GM18873 (cell line): ENCODE measurements at regions not wholly inside any gene's neighbourhood (a gene's known extent, or its start where the extent isn't known, plus 50 kb on each side); places are given as distances from the start of the nearest gene placed in this dataset.
"Not testable (repeated sequence)": the region's sequence is repeated elsewhere in the genome, so short reads cannot be mapped to it uniquely, and the experiment has no call there.

Experiments
- ATAC-seq: cut with Tn5 transposase; IDR thresholded peaks from one replicate; pipeline ENCODE4 v1.9.1; 2021; ENCODE audit warnings: mild to moderate bottlenecking, moderate library complexity, moderate number of reproducible peaks; ENCODE audit not compliant: unreplicated experiment, low FRiP score

DNA sequence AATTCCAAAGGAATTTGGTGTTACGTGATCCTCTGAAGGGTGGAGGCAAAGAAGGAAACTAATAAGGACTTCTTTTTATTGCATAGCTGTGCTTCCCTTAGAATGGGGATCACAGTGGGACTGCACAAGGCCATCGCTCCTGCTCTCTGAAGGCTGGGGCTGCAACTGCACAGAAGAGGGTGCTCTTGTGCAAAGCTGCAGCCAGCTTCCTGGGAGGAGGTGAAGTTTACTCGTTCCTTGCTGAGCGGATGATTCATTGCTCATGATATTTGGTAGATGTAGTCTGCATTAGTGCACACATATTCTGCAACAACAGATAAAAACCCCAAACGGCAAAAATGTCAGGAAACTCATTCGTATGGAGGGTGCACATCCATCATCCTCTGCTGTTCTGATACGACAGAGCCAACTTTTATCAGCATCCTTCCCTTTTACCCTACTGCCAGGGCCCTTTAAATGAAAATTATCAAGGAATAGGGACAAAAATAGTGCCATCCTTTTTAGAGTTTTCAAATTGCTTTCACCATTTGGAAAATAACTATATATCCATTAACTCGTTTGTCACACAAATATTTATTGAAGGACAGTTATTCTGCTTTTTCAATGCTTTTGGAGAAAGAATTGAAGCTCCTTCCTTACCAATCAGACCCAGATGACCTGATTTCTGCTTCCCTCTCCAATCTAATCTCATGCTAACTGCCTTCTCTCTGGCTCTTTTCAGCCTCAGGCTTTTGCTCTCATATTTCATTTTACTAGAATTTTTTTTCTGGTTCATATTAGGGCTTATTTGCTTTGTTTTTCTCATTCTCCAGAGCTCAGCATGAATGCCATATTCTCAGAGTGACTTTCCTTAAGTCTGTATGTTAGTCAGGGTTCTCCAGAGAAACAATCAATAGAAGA, 263.6 kb downstream of the DUSP10 start:
- ATAC-seq, result no peak

DNA sequence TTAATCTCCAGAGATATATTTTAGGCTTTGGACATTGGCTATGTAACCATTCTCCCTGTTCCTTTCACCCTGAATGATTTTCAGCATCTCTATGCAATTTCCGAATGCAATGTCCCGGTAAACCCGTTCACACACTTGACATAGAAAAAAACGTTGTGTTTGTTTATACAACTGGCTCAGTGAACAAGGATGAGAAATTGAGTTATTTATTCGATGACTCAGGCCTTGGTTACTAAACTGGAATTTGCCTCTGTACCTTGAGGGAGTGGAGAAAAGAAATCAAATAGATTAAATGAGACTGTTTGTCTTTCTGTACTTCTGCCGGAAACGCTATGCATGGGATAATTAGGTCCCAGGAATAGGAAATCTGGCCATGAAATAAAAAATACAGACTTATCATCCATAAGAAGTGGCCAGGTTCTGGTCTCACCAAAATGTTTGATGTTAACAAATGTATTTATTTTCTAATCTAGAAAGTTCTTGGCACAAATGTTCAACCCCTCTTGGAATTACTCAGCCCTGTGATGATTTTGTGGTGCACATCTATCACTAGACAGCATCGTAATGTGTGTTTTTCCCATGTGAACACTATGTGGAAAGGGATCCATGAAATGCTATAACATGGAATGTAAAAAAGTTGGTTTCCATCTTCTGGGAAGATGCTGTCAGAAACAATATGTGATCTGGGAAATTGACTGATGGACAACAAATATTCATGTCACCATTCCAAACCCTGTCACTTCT, 253.9 kb downstream of the DUSP10 start:
- ATAC-seq, result no peak

DNA sequence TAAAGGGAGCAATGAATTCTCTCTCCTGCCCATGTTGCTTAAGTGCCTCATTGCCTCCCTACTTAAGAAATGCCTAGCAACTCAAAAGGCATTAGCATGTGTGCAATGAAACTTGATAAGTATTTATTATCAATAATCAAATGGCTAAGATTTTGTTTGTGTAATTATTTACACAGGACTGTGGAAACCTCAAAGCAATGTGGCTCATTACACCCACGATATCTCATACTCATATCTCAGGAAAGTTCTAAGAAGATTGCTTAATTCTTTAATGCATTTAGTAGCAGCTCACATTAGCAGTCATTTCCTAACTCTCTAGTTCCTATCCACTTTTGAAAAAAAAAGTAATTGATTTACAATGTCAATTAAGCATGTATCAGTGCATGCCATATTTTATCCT, 253.3 kb downstream of the DUSP10 start:
- ATAC-seq, result no peak

DNA sequence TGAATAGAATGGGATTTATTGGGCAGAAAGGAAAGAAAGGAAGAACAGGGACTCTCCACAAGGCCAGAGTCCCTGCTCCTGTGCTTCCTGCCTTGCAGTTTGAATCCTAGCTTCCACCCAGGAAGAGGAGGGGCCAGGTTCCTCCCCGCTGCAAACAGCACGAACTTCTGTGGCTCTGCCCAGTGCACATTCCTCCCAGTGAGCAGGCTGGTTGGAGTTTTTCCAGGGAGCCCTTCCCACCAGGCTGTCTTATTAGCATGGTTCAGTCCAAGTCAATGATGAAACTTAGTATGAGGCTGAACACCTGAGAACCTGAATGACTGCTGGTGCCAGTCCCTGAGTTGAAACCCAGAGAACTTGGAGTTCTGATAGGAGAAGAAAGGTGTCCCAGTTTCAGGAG, 247.2 kb downstream of the DUSP10 start:
- no peak for ATAC-seq

DNA sequence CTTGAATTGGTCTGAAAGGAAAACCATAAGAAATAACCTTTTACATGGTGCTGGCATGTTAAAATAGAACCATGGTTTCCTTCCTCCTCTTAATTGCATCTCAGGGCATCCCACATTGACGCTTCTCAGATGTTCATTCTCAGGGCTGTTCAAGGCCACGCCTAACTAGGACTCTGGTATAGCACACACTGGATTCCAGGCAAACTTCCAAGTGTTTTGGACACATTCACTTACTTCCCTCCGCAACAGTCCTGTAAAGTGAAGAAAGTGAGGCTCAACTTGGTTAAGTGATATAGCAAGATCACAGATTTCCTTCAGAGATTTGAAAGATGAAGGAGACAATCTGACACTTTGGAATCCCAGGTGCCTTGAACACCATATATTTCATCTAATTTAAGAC, 244.8 kb downstream of the DUSP10 start:
- ATAC-seq, result no peak

DNA sequence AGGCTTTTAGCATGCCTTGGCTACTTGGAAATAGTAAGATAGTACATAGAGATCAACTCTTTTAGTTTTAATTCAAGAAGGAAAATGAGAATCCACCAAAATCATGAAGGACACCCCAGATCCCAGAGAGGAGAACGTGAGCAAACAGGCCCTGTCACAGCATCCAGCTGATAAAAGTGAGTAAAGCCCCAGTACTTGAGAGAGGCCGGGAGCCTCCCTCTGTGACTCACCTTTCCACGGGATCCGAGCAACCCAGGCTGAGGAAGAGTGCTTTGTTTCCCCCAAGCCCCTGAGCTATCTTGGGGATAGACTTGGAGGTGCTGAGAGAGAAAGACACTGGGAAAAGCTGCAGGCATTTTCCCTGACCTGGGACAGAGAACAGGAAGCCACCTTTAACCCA, 238.6 kb downstream of the DUSP10 start:
- ATAC-seq, result no peak

DNA sequence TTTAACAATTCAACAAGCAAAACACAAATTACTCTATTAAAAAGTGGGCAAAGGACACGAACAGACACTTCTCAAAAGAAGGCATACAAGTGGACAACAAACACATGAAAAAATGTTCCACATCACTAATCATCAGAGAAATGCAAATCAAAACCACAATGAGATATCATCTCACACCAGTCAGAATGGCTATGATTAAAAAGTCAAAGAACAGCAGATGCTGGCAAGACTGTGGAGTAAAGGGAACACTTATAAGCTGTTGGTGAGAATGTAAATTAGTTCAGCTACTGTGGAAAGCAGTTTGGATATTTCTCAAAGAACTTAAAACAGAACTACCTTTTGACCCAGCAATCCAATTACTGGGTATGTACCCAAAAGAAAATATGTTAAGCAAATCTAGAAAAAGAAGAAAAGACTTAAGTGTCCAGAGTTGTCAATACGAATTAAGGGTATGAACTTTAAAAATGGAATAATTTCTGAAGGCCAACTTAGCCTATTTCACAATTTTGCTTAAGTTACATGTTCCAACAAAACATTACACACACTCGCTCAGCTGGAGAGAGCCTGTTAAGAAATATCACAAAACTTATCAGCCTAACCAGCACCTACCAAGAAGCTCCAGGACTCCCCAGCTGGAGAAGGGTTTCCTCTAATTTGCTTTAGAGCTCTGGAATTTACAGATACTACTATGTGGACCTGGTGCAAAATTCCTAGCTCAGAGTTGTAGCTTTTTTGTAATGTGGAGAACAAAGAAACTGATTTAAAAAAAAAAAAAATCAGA, 232.1 kb downstream of the DUSP10 start:
- ATAC-seq, result no peak

DNA sequence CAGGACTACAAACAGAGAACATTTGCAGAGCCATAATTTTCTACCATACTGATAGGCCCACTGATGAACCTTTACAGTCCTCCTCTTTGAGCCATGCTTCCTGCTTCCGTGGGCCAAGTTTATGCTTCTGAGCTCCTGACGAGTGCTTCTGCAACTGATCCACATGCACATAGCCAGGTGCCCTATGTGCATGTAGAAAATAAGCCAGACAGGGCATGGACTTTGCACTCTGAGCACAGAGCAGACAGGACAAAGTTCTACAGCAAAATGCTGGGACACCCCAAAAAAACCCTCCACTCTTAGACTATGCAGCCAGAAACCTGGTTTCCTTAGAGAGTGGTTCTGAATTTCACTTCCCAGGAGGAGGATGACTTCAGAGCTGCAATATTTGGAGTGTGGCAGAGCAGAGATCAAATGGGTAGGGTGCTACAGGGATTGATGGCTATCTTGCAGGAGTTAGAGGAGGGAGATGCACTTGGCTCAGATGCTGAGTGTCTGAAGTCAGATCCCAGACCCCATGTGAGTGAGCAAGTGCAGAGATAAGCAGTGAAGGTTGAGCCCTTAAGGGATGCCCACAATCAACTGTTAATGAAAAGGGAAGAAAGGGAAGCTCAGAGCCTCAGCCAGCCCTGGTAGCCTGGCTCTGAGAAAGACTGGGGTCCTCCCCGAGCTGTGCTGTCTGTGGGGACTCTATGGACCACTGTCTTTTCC, 230.9 kb downstream of the DUSP10 start:
- ATAC-seq, result no peak

DNA sequence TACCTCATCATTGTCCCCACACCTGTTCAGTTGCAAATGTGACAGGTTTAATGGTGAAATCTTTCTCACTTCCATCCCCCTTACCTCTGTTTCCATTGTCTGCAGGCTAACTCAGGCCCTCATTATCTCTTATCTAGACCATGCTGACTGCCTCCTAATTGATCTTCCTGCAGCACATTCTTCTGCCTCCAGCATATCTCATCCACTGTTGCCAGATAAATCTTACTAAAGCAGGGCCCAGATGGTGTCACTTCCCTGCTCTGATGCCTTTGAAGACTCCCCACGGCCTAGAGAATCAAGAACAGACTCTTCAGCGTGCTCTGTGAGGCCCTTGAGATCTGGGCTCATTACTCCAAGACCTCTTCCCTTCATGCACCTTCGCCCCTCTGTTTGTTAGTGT, 230.1 kb downstream of the DUSP10 start:
- ATAC-seq, result no peak

DNA sequence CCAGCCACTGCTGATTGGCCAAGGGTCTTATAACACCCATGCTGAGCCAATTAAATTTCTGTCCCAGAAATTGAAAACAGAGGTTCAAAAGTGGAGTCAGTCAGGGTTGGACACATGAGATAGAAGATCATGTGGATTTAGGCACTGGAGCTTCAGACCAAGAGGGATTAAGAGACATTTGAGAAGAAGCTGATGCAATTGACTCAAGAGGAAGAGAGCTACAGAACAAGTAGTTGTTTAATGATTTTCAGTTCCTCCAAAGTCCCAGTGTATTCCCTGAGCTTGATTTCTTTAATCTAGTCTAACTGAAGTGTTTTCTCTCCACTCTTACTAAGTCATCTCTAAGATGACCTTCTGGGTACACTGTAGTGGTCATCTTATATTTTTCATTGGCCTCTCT, 227.1 kb downstream of the DUSP10 start:
- no peak for ATAC-seq

DNA sequence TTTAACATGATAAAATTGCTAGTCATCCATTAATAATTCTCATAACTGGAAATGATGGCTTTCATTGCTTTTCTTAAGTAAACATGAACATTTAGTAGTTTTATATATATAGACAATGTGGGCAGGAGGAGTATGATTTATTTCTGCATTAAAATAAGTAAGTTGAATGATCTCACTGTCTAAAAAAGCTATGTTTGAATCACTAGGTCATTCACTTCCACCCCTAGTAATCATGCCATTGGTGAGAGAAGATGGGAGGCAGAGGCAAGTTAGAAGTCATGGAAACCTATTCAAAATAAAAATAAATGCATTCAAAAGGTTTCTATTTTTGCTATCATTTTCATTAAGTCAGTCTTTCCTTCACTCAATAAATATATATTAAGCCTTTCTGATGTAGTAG, 226.4 kb downstream of the DUSP10 start:
- ATAC-seq, result no peak

DNA sequence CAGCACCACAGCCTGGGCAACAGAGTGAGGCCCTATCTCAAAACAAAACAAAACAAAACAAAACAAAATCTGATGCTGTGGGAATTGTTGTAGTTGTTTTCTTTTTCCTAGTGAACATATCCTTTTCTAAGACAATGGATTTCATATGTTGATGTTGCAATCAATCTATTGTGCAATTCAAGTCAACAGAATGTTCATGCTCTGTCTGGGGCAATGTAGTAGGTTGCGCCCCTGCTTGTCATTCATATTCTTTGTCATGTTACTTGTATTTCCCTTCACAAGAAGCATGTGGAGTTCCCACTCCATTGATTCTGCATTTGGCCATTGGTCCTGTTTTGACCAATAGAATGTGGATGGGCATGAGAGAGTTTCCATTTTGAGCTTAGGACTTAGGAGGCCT, 223.9 kb downstream of the DUSP10 start:
- no peak for ATAC-seq

DNA sequence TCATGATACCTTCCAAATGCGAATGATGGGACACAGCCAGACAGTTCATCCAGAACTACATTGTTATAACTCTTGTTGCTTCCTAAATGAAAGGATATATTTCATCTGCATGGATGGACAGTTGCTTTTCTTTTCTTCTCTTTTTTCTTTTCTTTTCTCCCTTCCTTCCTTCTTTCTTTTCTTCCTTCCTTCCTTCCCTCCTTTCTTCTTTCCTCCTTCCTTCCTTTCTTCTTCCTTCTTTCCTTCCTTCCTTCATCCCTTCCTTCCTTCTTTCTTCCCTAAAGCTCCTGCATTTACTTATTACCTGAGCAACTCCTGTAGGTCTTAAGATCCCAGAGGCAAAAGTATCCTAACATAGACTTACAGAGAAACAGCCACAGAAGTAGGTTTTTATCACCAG, 221.6 kb downstream of the DUSP10 start:
- no peak for ATAC-seq

DNA sequence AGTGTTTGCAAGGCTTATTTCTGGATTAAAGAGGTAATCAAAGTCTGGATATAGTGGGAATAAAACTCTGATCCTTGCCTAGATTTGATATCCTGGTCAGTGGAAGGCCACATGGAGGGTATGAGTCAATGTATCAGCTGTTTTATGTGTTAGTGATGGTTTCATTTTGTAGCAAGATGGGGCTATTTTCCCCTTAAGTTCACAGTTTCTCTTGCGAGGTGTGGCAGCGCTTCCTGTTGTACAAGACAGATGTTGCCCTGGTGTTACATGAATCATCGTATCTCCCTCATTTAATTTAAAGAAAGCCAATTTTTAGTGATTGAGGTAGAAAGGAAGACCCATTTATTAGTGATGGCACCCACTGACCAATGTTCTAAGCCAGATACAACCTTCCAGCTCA, 220.2 kb downstream of the DUSP10 start:
- no peak for ATAC-seq

DNA sequence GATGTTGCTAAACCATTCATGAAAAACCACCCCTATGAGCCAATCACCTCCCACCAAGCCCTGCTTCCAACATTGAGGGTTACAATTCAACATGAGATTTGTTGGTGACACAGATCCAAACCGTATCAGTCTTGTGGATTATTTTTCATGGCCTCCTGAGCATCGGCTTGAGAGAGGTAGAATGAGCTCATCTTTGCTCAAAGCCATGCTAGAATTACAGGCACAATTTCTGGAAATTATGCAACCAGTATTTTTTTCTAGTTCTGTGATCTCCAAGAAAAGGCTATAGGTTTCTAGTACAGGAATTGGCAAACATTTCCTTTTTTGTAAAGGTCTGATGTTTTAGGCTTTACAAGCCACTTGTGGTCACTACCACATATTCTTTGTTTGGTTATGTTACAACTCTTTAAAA, 219.4 kb downstream of the DUSP10 start:
- no peak for ATAC-seq

DNA sequence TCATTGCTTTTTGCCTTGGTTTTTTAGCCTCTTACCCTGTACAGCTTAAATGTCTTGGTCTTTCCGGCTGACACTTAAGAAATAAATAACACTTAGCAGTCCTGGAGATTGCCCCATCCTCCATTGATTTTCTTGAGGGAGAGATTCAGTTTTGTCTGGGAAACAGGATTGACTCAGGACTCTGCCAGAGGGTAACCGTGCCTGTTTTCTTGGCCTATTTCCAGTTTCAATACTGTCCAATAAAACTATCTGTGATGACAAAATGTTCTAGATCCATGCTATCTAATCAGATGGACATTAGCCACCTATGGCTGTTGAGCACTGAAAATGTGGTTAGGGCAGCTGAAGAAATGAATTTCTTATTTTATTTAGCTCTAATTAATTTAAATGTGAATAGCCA, 216.1 kb downstream of the DUSP10 start:
- ATAC-seq, result no peak

DNA sequence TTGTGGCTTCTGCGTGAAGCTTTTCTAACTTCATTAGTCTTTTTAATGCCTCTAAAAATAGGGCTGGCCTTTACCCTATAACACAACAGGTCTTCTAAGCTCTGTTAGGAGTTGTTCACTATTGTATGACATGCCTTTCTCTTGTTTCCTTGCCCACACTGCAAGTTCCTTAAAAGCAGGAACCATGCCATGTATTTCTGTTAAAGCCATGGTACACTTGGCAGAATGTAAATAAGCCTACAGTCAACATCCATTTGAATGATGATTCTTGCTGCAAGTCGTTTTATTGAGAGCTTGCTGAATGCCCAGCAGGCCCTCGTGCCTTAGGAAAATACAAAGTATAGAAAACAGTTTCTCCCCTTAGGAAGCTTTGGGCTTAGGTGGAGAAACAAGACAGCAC, 214.6 kb downstream of the DUSP10 start:
- ATAC-seq, result no peak

DNA sequence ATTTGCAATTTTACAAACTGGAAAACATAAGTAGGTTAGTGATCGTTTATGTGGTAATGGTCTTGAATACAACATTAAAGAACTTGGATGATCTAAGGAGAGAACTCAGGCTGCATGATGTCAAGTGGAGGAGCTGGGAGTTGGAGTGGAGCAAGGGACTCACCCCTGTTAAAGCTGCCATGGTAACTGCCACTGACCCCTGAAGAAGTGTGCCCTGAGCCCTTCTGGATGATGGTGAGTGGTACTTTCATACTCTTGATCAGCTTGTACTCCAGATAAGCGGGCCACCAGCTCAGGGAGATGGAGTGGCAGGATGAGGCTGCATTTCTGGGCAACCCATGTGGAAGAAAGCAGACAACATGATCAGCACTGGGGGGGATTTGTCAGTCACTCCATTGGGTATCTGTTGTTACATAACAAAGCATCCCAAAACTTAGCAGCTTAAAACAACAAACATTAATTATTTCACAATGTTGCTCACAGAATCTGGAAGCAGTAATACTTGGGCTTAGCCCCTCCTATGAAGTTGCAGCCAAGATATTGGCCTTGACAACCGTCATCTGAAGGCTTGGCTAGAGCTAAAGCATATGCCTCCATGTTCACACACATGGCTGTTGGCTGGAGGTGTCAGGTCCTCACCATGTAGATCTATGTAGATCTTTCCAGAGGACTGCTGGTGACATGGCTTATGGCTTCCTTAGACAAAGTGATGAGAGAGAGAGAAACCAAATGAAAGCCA, 213.8 kb downstream of the DUSP10 start:
- no peak for ATAC-seq

DNA sequence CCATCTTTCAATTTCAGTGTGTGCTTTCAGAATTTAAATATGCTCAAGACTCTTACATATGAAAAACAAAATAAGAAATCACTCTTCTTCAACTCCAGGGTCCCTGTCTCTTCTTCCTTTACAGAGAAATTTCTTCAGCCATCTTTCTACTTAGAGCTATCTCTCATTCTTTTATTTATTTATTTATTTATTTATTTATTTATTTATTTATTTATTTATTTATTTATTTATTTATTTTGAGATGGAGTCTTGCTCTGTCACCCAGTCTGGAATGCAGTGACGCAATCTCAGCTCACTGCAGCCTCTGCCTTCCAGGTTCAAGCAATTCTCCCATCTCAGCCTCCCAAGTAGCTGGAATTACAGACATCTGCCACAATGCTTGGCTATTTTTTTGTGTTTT, 211.7 kb downstream of the DUSP10 start:
- ATAC-seq, result not testable (repeated sequence)

DNA sequence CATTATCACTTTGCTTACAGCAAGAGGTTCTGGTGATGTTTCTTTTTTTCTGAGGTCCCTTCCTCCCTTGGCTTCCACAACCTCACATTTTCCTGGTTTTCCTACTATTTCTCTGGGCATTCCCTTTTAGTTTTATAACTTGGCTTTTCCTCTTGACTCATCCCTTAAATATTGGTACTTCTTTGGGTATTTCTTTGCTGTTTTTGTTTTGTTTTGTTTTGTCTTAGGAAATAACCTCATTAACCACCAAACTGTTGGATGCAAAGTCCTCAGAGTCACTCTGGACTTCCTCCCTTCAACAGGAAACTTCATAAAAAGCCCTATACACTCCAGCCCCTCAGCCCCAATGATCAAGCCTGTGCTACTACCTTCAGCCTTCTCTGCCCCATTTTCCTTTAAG, 211.1 kb downstream of the DUSP10 start:
- no peak for ATAC-seq
